AG04449 (cell line): ENCODE measurements at regions not wholly inside any gene's neighbourhood (a gene's known extent, or its start where the extent isn't known, plus 50 kb on each side); places are given as distances from the start of the nearest gene placed in this dataset.

Experiments
- CTCF ChIA-PET: fragments of 350-600 bp; formaldehyde crosslinking; extraction: SDS; loops from one replicate; lab custom pipeline; 2021; ENCODE audit warnings: antibody characterized with exemption; lab: Yijun Ruan, JAX
- POLR2A ChIA-PET: fragments of 400-600, 350-600 bp; formaldehyde crosslinking; extraction: SDS; loops from one replicate; lab custom pipeline; 2020; ENCODE audit warnings: antibody characterized with exemption, inconsistent platforms; lab: Yijun Ruan, JAX
- DNase-seq: peaks from one replicate; pipeline ENCODE4 v3.0.0-alpha.2; 2010; ENCODE audit warnings: low read depth, low spot score
- H3K4me3 ChIP-seq: 2 replicates; pipeline ENCODE4 v1.5.1; 2011; ENCODE audit warnings: low read depth, mild to moderate bottlenecking, control low read depth, low read length
- TF ChIP-seq, protein P1 (sequence below): IDR thresholded peaks from one replicate; pipeline ENCODE4 v1.5.1; 2011; ENCODE audit warnings: mild to moderate bottlenecking, moderate library complexity, low read length, control low read depth, inconsistent platforms; ENCODE audit not compliant: insufficient read depth; ENCODE audit errors: missing control alignments

DNA sequence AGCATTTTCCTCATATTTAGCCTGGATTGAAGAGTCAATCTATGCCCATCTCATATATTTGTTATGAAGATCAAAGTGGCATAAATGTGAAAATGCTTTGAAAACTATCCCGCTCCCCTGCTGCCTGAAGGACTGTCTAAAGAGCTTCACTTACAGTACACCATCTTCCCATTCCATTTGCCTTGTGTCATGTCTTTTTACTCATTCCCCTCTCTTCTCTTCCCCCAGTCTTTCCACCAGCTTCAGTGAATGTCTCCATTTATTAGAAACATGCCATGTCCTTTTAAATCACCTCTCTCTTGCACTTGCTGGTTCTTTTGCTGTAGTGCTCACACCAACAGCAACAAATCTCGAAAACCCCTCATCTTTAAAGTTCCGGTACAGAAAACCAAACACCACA, 192.7 kb upstream of the SGCD start:
- ChIA-PET CTCF (no interaction called here), POLR2A (no interaction called here)
- TF ChIP-seq, protein P1, sequence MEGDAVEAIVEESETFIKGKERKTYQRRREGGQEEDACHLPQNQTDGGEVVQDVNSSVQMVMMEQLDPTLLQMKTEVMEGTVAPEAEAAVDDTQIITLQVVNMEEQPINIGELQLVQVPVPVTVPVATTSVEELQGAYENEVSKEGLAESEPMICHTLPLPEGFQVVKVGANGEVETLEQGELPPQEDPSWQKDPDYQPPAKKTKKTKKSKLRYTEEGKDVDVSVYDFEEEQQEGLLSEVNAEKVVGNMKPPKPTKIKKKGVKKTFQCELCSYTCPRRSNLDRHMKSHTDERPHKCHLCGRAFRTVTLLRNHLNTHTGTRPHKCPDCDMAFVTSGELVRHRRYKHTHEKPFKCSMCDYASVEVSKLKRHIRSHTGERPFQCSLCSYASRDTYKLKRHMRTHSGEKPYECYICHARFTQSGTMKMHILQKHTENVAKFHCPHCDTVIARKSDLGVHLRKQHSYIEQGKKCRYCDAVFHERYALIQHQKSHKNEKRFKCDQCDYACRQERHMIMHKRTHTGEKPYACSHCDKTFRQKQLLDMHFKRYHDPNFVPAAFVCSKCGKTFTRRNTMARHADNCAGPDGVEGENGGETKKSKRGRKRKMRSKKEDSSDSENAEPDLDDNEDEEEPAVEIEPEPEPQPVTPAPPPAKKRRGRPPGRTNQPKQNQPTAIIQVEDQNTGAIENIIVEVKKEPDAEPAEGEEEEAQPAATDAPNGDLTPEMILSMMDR: no peak
- DNase-seq: no peak
- no peak overlapping the region for H3K4me3 ChIP-seq

DNA sequence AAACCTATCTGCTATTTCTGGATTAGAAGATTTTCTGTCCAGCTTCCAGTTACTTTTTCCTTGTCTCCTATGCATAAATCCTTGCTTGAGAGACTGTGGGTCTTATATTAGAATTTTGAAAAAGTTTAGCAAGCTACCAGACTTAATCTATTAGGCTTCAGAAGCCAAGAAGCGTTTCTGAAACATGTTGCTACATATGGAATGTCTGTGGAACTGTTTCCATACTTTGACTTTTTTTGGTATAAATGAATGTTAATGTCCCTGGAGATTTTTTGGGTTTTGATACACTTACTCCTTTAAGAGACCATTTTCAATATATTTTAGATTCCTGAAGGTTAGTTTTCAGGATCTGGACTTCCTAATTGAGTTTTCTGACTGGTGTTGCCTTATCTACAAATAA, 191.4 kb upstream of the SGCD start:
- H3K4me3 ChIP-seq: no peak overlapping the region
- no peak for DNase-seq
- CTCF ChIA-PET: interaction anchor here (1.6 kb wide), 1 partner anchor 12 kb away, joined by 3 read pairs; no protein-coding TSS in a partner anchor
- TF ChIP-seq, protein P1: no peak
- POLR2A ChIA-PET: no interaction called here

DNA sequence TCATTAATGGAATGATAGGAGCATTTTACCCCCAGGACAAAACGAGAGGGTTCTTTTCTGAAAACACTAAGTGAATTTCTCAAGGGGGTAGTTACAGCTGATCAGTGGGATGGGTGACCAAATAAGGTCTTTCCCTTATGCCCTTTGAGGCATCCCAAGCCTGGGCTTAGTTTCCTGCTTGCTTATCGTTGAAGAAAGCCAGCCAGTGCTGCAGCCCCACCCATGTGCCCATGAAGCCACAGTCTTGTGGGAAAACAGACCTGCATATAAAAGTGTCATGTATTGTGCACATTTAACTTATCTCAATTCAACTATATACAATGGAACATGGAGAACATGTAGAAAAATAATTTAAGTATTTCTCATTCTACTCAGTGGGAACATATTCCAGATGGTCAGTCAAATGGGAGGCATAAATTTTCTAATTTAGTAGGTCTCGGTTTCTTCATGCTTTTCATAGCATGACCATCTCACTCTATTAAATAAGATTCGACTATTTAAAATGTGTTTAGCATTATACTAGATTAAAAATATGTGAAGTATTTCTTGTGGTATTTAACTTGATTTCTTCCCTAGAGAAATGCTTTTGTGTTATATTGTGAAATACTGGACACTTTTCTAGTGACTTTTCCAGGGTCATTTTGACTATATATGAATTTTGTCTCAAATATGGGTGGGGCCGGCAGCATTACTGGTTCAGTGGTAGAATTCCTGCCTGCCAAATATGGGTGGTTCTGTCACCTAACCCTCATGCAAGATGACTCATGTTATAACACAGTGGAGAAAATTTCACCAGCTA, 189.7 kb upstream of the SGCD start:
- DNase-seq: no peak
- no peak overlapping the region for H3K4me3 ChIP-seq
- ChIA-PET POLR2A (interaction anchor here (0.6 to 0.7 kb wide), 2 partner anchors 9 to 504 kb away, joined by 3 to 4 read pairs; no protein-coding TSS in a partner anchor), CTCF (no interaction called here)
- TF ChIP-seq, protein P1: no peak

- no peak overlapping the region for H3K4me3 ChIP-seq
- CTCF ChIA-PET: no interaction called here
- DNase-seq: no peak
- POLR2A ChIA-PET: no interaction called here
- TF ChIP-seq, protein P1: no peak
These were observed 184.1 kb upstream of the SGCD start for GRCh38 chr5:156142867-156143266.

DNA sequence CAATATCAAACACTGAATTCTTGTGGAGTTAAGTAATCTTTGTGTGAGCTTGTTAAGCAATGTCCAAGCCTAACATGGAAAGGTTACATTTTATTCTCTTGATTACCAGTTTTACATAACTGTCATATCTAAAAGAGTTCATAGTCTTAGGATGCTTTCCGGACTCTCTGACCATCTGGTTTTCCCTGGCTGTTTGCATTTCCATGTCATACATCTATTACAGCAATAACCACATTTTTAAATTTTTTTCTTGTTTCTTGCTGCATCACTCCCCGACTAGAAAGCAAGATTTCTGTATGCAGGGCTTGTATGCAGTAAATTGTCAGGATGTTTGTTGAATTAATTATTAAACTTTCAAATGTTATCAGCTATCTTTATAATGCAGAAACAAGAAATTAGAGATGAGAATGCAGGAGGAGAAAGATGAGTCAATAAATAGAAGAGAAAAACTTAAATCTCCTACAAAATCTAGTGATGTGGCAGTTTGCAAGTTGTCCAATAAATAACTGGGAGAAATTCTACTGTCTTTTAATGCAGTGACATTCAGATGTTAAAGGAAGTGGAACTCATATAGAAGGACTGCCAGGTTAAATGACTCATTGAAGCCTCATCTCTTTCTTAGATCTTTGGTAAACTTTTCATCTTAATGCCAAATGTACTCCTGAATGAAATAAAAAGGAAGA, 179.6 kb upstream of the SGCD start:
- POLR2A ChIA-PET: no interaction called here
- TF ChIP-seq, protein P1: no peak
- peak; percentile 86 for DNase-seq
- H3K4me3 ChIP-seq: no peak overlapping the region
- CTCF ChIA-PET: interaction anchor here (1.0 kb wide), 1 partner anchor 12 kb away, joined by 3 read pairs; no protein-coding TSS in a partner anchor

- DNase-seq: no peak
- ChIA-PET CTCF (interaction anchor here (1.0 kb wide), 1 partner anchor 13 kb away, joined by 3 read pairs; no protein-coding TSS in a partner anchor), POLR2A (no interaction called here)
- H3K4me3 ChIP-seq: no peak overlapping the region
- TF ChIP-seq, protein P1: no peak
These were observed 179.0 kb upstream of the SGCD start for GRCh38 chr5:156147944-156148285.
